ENCODE measurements at regions not wholly inside any gene's neighbourhood (a gene's known extent, or its start where the extent isn't known, plus 50 kb on each side); places are given as distances from the start of the nearest gene placed in this dataset.
A peak's percentile ranks its signal among the peaks of the same experiment; 100 is the strongest.

DNA sequence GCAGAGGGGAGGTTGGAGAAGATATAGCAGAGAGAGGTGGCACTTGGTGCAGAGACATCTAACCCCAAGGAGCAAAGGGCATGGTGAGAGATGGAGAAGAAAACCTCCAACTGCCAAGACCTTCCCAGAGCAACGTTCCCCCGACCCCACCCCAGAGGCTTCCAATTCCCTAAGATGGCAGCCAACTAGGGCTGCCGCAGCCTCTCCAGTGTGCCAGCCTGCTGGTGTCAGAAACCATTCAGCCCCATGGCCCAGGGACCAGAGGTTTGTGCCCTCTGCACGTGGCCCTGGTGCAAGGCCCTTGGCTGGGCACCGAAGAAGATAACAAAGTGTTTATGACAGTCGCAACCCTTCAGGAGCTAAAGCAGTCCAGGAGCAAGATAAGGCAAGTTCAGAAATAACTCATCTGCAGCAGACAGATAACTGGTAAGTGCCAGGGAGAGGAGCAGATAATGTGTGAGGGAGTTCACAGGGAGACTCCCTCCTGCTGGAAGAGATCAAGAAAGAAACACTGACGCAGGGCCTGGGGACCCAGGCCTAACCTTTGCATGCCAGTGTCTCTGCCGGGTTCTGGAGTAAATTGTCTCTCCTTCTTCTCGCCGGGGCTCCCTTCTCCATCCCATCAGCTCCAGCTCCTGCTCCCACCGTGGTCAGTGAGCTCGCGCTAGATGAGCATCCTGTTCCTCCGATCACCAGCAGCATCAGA, 66.1 kb upstream of the ID2 start (continued):
- TF ChIP-seq SMAD3 (CRISPR knock-in tag; conservative IDR thresholded peaks at IDR 0.05) (peak; percentile 89), ZNF143 (CRISPR knock-in tag; IDR thresholded peaks at IDR 0.05) (no peak), ZNF707 (CRISPR knock-in tag; conservative IDR thresholded peaks at IDR 0.05) (no peak), CCNT2 (IDR thresholded peaks at IDR 0.05; ENCODE audit: borderline replicate concordance, extremely low read depth, insufficient read length, low read depth, low read length) (peak; percentile 92), MYC (IDR thresholded peaks at IDR 0.05; ENCODE audit: low read depth, low read length) (peak; percentile 78), MYC (CRISPR knock-in tag; IDR thresholded peaks at IDR 0.05; ENCODE audit: borderline replicate concordance, low read depth) (no peak), SAP30 (IDR thresholded peaks at IDR 0.05; ENCODE audit: borderline replicate concordance, insufficient read depth, low read depth, low read length, poor library complexity, severe bottlenecking) (no peak), STAT5A (IDR thresholded peaks at IDR 0.05; ENCODE audit: borderline replicate concordance, low read length) (peak; percentile 86), NBN (IDR thresholded peaks at IDR 0.05; ENCODE audit: low read depth) (peak; percentile 83), EHMT2 (IDR thresholded peaks at IDR 0.05) (peak; percentile 74), ERF (CRISPR knock-in tag; IDR thresholded peaks at IDR 0.05) (peak; percentile 45; the same call in 1 of the 2 replicates), SOX6 (IDR thresholded peaks at IDR 0.05) (peak; percentile 95), ZNF263 (CRISPR knock-in tag; IDR thresholded peaks at IDR 0.05; ENCODE audit: borderline replicate concordance) (peak; percentile 62; the same call in 1 of the 2 replicates), MEF2A (IDR thresholded peaks at IDR 0.05; ENCODE audit: control insufficient read depth, low read depth, low read length) (peak; percentile 94), KDM2B (CRISPR knock-in tag; IDR thresholded peaks at IDR 0.05) (no peak), SRSF3 (IDR thresholded peaks at IDR 0.05; ENCODE audit: insufficient read depth, low read length) (no peak), IRF2 (CRISPR knock-in tag; IDR thresholded peaks at IDR 0.05) (no peak), GATAD2A (IDR thresholded peaks at IDR 0.05) (peak; percentile 93; the same call in 1 of the 2 replicates), RBM34 (IDR thresholded peaks at IDR 0.05; ENCODE audit: borderline replicate concordance, insufficient read depth, low read length) (no peak), KDM1A (IDR thresholded peaks at IDR 0.05) (peak; percentile 88 to 93), SMAD4 (CRISPR knock-in tag; conservative IDR thresholded peaks at IDR 0.05) (peak; percentile 96)
- TF ChIP-seq, protein P1, sequence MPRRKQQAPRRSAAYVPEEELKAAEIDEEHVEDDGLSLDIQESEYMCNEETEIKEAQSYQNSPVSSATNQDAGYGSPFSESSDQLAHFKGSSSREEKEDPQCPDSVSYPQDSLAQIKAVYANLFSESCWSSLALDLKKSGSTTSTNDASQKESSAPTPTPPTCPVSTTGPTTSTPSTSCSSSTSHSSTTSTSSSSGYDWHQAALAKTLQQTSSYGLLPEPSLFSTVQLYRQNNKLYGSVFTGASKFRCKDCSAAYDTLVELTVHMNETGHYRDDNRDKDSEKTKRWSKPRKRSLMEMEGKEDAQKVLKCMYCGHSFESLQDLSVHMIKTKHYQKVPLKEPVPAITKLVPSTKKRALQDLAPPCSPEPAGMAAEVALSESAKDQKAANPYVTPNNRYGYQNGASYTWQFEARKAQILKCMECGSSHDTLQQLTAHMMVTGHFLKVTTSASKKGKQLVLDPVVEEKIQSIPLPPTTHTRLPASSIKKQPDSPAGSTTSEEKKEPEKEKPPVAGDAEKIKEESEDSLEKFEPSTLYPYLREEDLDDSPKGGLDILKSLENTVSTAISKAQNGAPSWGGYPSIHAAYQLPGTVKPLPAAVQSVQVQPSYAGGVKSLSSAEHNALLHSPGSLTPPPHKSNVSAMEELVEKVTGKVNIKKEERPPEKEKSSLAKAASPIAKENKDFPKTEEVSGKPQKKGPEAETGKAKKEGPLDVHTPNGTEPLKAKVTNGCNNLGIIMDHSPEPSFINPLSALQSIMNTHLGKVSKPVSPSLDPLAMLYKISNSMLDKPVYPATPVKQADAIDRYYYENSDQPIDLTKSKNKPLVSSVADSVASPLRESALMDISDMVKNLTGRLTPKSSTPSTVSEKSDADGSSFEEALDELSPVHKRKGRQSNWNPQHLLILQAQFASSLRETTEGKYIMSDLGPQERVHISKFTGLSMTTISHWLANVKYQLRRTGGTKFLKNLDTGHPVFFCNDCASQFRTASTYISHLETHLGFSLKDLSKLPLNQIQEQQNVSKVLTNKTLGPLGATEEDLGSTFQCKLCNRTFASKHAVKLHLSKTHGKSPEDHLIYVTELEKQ (CRISPR knock-in tag; IDR thresholded peaks at IDR 0.05): no peak; the same call in 1 of the 2 replicates
- TF ChIP-seq, protein P2, sequence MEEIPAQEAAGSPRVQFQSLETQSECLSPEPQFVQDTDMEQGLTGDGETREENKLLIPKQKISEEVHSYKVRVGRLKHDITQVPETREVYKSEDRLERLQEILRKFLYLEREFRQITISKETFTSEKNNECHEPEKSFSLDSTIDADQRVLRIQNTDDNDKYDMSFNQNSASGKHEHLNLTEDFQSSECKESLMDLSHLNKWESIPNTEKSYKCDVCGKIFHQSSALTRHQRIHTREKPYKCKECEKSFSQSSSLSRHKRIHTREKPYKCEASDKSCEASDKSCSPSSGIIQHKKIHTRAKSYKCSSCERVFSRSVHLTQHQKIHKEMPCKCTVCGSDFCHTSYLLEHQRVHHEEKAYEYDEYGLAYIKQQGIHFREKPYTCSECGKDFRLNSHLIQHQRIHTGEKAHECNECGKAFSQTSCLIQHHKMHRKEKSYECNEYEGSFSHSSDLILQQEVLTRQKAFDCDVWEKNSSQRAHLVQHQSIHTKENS (CRISPR knock-in tag; IDR thresholded peaks at IDR 0.05): no peak
- TF ChIP-seq, protein P3, sequence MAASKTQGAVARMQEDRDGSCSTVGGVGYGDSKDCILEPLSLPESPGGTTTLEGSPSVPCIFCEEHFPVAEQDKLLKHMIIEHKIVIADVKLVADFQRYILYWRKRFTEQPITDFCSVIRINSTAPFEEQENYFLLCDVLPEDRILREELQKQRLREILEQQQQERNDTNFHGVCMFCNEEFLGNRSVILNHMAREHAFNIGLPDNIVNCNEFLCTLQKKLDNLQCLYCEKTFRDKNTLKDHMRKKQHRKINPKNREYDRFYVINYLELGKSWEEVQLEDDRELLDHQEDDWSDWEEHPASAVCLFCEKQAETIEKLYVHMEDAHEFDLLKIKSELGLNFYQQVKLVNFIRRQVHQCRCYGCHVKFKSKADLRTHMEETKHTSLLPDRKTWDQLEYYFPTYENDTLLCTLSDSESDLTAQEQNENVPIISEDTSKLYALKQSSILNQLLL (CRISPR knock-in tag; IDR thresholded peaks at IDR 0.05; ENCODE audit: borderline replicate concordance): no peak

Data from K562 (cell line).